NCI-H1436 treated with DMSO at 0.1 percent for 48 hours (cell line): ENCODE measurements at regions not wholly inside any gene's neighbourhood (a gene's known extent, or its start where the extent isn't known, plus 50 kb on each side); places are given as distances from the start of the nearest gene placed in this dataset.
"Not testable (repeated sequence)": the region's sequence is repeated elsewhere in the genome, so short reads cannot be mapped to it uniquely, and the experiment has no call there.

Experiments used
- DNase-seq: peaks from one replicate; lab custom pipeline; 2025; lab: John Stamatoyannopoulos, UW

- DNase-seq = no peak
These were observed 88.2 kb downstream of the KLHL28 start for GRCh38 chr14:44873536-44873935.

DNA sequence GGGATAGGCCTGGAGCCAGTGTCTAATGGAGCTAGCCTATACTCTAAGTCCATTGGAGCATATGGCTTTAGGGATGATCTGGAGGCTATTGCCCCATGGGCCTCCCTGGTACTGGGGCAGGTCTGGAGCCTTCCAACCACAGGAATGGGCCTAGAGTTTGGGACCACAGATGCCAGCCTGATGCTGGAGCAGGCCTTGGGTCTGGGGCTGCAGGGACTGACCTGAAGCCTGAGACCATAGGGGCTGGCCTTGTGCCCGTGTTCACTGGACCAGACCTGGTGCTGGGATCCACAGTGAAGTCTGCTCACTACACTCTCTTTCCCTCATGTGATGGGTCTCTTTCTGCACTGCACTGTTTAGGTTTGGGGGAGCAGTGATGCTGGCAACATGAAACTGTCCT is 95.0 kb downstream of the KLHL28 start:
- DNase-seq = no peak

GRCh38 chr14:44866322-44866721 is 95.4 kb downstream of the KLHL28 start:
- DNase-seq = no peak

DNA sequence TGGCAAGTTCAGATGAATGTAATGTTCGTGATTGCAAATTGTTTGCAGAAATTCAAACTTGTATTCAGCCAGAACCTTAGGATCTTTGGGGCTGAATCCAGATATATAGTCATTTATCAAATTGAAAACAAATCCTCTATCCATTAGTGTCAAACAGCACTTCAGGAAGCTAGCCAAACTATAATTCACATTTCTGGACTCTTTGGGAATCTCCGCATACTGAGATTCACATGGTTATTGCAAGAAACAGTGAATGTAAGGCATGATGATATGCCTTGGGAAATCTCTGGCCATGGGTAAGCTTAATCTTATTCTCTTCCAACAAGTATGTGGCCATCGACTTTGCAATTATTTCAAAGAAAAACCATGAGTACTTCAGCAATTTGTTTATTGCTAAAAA is 98.5 kb downstream of the KLHL28 start:
- DNase-seq = no peak

- DNase-seq = no peak
These were observed 107.6 kb downstream of the KLHL28 start for GRCh38 chr14:44854114-44854513.

GRCh38 chr14:44847526-44848309 is 114.0 kb downstream of the KLHL28 start:
- DNase-seq = no peak

- no peak for DNase-seq
These were observed 115.4 kb downstream of the KLHL28 start for GRCh38 chr14:44846232-44846824.

GRCh38 chr14:44835928-44836327 is 125.8 kb downstream of the KLHL28 start:
- not testable (repeated sequence) for DNase-seq

DNA sequence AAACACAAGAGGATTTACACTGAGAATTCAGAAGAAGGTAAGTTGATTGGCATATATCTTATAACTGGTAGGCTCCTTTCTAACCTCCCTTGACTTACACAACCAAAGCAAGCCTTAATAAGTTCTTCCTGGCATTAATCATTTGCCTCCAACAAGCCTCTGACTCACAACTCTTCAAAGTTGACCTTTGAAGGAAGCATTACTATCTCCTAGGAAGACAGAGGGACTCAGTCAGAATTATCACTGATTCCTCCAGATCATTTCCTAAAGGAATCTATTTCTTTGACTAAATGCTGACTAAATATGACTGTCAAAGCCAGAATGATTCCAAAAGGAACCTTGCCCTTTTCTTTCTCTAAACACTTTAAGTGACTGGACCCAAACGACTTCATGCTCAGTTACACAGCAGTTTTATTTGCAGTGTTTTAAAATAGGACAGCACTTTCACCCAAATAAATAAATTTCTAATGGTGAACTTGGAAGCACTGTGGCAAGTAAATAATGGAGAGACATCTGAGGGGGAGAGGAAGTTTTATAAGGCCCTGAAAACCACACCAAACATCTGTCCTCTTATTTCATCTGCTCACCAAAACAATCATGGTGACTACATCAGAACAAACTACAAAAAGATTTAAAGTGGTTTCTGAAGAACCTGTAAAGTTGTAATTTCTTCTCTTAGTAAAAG is 128.2 kb downstream of the KLHL28 start:
- DNase-seq = no peak

DNA sequence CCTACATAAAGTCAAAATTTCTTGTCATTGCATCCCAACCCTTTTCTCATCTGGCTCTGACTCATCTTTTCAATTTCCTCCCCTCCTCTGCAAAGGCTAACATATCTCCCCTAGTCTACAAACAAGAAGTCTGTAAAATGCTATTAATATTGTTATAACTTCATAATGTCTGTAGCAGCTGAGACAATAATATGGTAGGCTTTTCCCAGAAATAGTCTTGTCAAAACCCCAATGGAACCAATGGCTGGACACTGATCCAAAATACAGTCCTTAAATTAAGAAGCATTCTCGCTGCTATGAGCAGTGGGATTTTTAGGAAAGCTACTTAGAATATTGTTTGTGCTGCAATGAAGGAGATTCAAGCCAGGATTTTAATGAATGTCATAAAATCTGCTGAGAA is 131.4 kb downstream of the KLHL28 start:
- DNase-seq = no peak

- DNase-seq = no peak
These were observed 132.7 kb downstream of the KLHL28 start for GRCh38 chr14:44829021-44829420.

DNA sequence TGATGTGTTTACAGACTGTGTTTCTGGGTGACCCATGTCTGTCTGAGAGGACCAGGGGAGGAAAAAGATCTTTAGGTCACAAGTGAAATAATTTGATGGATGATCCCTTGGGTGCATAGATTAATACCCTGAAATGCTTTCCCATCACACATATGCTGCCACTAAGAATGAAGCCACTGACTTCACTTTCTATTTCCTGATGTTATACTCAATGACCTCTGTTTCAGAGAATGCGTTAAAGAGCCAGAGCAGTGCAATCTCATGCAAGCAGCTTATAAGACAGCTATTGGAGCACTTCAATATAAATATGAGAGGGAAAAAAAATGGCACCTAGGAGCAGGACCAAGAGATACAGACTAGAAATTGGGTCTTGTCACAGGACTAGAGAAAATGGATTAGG is 133.7 kb downstream of the KLHL28 start:
- DNase-seq = no peak

- no peak for DNase-seq
These were observed 141.3 kb downstream of the KLHL28 start for GRCh38 chr14:44820230-44820964.

DNA sequence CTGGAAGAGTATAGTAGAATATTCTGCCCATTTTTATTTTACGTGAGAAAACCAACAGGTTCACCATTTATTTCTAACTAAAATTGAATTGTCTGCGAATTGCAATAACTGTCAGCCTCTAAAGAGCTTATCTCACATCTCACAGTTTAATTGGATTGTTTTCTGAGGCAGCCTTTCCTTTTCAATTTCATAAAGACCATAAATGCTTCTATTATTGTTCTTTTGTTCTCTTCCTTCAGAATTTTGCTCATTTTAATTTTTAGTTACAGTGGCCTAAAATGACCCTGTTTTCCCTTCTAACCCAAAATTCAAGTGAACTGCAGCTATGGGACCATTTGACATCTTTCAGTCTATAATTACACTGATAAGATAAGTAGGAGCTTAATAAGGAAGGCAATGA is 147.6 kb downstream of the KLHL28 start:
- no peak for DNase-seq

DNA sequence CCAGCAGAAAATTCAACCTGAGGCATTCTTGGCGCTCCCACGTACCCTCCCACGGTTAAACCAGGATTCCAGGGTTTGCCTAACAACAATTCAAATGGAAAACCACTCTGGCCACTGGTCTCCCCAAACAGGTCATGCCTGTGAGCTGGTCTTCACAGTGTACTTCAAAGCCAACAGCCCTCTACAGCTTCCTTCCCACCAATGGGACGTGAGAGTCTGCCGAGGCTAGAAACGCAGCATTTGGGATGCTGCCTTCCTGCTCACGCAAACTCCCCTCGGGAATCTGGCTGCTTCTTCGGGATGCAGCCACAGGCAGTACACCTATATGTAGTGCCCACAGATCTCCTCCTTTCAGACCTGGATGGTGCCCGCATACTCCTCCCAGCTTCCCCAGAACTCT is 149.1 kb downstream of the KLHL28 start:
- no peak for DNase-seq

DNA sequence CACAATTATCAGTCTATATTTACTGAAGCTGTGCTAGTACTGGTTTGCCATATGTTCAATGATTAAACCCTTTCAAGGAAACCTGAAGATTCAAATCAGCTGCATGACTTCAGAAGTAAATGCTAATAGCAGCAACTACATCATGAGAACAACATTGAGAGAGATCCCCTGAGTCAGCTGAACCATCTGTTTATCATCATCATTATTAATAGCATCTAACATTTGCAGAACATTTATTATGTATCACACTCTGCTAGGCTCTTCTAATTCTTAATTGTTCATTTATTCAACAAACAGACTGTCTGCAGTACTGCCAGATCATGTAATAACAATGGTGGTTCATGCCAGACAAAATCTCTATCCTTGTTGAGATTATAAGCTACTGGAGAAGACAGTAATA is 157.4 kb downstream of the KLHL28 start:
- DNase-seq = no peak

GRCh38 chr14:44803239-44803905 is 158.4 kb downstream of the KLHL28 start:
- DNase-seq = no peak

- no peak for DNase-seq
These were observed 163.1 kb downstream of the KLHL28 start for GRCh38 chr14:44798386-44799242.

DNA sequence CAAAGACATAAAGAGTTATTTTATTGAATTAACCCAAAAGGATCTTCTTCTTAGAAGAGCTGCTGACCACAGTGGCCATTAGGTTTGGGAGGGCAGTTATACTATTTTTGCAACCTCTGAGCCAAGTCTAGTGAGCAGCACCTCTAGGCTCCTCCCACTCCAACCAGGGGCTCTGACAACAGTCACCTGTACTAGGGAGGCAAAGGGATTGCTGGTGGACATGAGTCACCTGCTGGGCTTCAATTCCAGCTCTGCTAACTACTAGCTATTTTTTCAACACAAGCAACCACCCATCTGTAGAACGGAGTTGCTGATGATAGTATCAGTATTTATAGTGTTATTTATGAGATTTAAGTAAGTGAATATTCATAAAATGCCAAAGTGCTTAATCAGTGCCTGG is 166.0 kb downstream of the KLHL28 start:
- no peak for DNase-seq

DNA sequence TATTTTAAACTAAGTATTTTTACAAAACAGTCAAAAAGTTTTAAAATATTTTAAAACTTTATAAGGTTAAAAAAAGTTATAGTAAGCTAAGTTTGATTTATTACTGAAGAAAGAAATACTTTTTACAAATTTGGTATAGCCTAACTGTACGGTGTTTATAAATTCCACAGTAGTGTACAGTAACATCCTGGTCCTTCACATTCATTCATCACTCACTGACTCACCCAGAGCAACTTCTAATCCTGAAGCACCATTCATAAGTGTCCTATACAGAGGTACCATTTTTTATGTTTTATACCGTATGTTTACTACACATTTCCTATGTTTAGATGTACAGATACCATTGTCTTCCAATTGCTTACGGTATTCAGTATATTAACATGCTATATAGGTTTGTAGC is 170.0 kb downstream of the KLHL28 start:
- DNase-seq = no peak

DNA sequence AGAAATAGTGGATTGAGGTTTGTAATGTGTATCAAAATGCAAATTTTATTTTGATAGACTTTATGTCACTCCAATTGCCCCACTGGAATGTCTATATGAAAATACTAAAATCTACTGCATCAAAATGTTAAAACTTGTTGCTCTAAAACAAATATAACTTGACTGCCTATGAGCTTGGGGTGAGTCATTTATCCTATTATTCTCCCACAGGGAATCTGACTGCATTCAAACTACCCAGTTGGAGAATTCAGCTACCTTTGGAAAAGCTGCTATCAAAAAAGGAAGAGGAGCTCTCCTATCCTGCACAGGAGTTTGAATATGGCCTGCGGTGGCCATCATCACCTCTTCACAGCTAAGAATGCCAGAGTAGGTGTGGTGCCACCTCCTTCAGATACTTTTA is 173.1 kb downstream of the KLHL28 start:
- no peak for DNase-seq
